AG04449 (cell line): ENCODE measurements at regions not wholly inside any gene's neighbourhood (a gene's known extent, or its start where the extent isn't known, plus 50 kb on each side); places are given as distances from the start of the nearest gene placed in this dataset.
A peak's percentile ranks its signal among the peaks of the same experiment; 100 is the strongest.

Experiments
- CTCF ChIA-PET: fragments of 350-600 bp; formaldehyde crosslinking; extraction: SDS; loops from one replicate; lab custom pipeline; 2021; ENCODE audit warnings: antibody characterized with exemption; lab: Yijun Ruan, JAX
- POLR2A ChIA-PET: fragments of 400-600, 350-600 bp; formaldehyde crosslinking; extraction: SDS; loops from one replicate; lab custom pipeline; 2020; ENCODE audit warnings: antibody characterized with exemption, inconsistent platforms; lab: Yijun Ruan, JAX
- DNase-seq: peaks from one replicate; pipeline ENCODE4 v3.0.0-alpha.2; 2010; ENCODE audit warnings: low read depth, low spot score
- H3K4me3 ChIP-seq: 2 replicates; pipeline ENCODE4 v1.5.1; 2011; ENCODE audit warnings: low read depth, mild to moderate bottlenecking, control low read depth, low read length
- CTCF ChIP-seq: IDR thresholded peaks from one replicate; pipeline ENCODE4 v1.5.1; 2011; ENCODE audit warnings: mild to moderate bottlenecking, moderate library complexity, low read length, control low read depth, inconsistent platforms; ENCODE audit not compliant: insufficient read depth; ENCODE audit errors: missing control alignments

GRCh38 chr18:73381016-73381698 is 513.4 kb upstream of the NETO1 start:
- POLR2A ChIA-PET: no interaction called here
- no peak for TF ChIP-seq CTCF
- DNase-seq: peak; percentile 9
- CTCF ChIA-PET: no interaction called here
- no peak overlapping the region for H3K4me3 ChIP-seq

GRCh38 chr18:73366713-73367112 is 498.9 kb upstream of the NETO1 start:
- no peak for DNase-seq
- H3K4me3 ChIP-seq: no peak overlapping the region
- ChIA-PET POLR2A (no interaction called here), CTCF (no interaction called here)
- no peak for TF ChIP-seq CTCF

GRCh38 chr18:73365018-73365417 is 497.2 kb upstream of the NETO1 start:
- H3K4me3 ChIP-seq: no peak overlapping the region
- no peak for TF ChIP-seq CTCF
- ChIA-PET CTCF (no interaction called here), POLR2A (no interaction called here)
- no peak for DNase-seq

GRCh38 chr18:73355121-73355520 is 487.3 kb upstream of the NETO1 start:
- no peak for TF ChIP-seq CTCF
- H3K4me3 ChIP-seq: no peak overlapping the region
- ChIA-PET POLR2A (no interaction called here), CTCF (no interaction called here)
- no peak for DNase-seq

GRCh38 chr18:73352546-73352945 is 484.8 kb upstream of the NETO1 start:
- POLR2A ChIA-PET: no interaction called here
- H3K4me3 ChIP-seq: no peak overlapping the region
- CTCF ChIA-PET: no interaction called here
- no peak for DNase-seq
- no peak for TF ChIP-seq CTCF

GRCh38 chr18:73340135-73340977 is 472.6 kb upstream of the NETO1 start:
- CTCF ChIA-PET: no interaction called here
- POLR2A ChIA-PET: no interaction called here
- TF ChIP-seq CTCF: no peak
- no peak for DNase-seq
- H3K4me3 ChIP-seq: no peak overlapping the region
